ENCODE measurements at regions not wholly inside any gene's neighbourhood (a gene's known extent, or its start where the extent isn't known, plus 50 kb on each side); places are given as distances from the start of the nearest gene placed in this dataset.

- no peak for DNase-seq (ENCODE audit: low read depth in 3 of 3)
Measured at GRCh38 chr10:121418126-121418777, 180.0 kb downstream of the FGFR2 start.

GRCh38 chr10:121420006-121420405 is 178.2 kb downstream of the FGFR2 start:
- DNase-seq (ENCODE audit: low read depth in 3 of 3): no peak

GRCh38 chr10:121422096-121422495 is 176.1 kb downstream of the FGFR2 start:
- DNase-seq (ENCODE audit: low read depth in 3 of 3): no peak

GRCh38 chr10:121425623-121426022 is 172.6 kb downstream of the FGFR2 start:
- no peak for DNase-seq (ENCODE audit: low read depth in 3 of 3)

- DNase-seq (ENCODE audit: low read depth in 3 of 3): no peak
Measured at GRCh38 chr10:121426307-121426706, 171.9 kb downstream of the FGFR2 start.

All from stimulated activated CD4-positive, alpha-beta T cell treated with anti-CD3 and anti-CD28 coated beads, TNF-alpha, amount 100 ng/mL, for 4 hours (primary cell).